Cardiac muscle cell (in vitro differentiated cells and primary cell): ENCODE measurements at regions not wholly inside any gene's neighbourhood (a gene's known extent, or its start where the extent isn't known, plus 50 kb on each side); places are given as distances from the start of the nearest gene placed in this dataset.
A peak's percentile ranks its signal among the peaks of the same experiment; 100 is the strongest.

Experiments
- DNase-seq, 2 donors: peaks; one replicate each; pipeline versions ENCODE4 v3.0.0 to v3.0.0-alpha.2; 2010 to 2017; ENCODE audit warnings: low read depth in 1 of 2, low spot score in 1 of 2
- H3K27ac ChIP-seq: fragments of 200-600 bp; sonication (generic); 2 replicates; pipeline ENCODE4 v1.5.1; 2016
- H3K27me3 ChIP-seq: fragments of 200-600 bp; sonication (generic); 2 replicates; pipeline ENCODE4 v1.6.0; 2016; ENCODE audit warnings: control low read depth
- H3K36me3 ChIP-seq: fragments of 200-600 bp; sonication (generic); 2 replicates; pipeline ENCODE4 v1.5.1; 2016; ENCODE audit warnings: control low read depth
- H3K4me1 ChIP-seq: fragments of 200-600 bp; sonication (generic); 2 replicates; pipeline ENCODE4 v1.8.1; 2017; ENCODE audit warnings: low read depth, mild to moderate bottlenecking, mixed run types
- H3K4me3 ChIP-seq: fragments of 200-600 bp; sonication (generic); 2 replicates; pipeline ENCODE4 v1.5.1; 2016; ENCODE audit warnings: mild to moderate bottlenecking
- H3K9me3 ChIP-seq: fragments of 200-600 bp; sonication (generic); 2 replicates; pipeline ENCODE4 v1.5.1; 2017; ENCODE audit warnings: low read depth, mild to moderate bottlenecking, control low read depth
- CTCF ChIP-seq: IDR thresholded peaks from 2 replicates; pipeline ENCODE4 v1.5.1; 2012; ENCODE audit warnings: low read depth, mild to moderate bottlenecking, low read length

GRCh38 chr13:82739881-82740280 is 1142.4 kb downstream of the SLITRK1 start:
- Histone ChIP-seq H3K27ac (no peak overlapping the region), H3K27me3 (no peaks in the 10 kb centered on the region), H3K9me3 (no peaks in the 10 kb centered on the region), H3K4me3 (no peak overlapping the region), H3K36me3 (no peaks in the 10 kb centered on the region), H3K4me1 (no peaks in the 10 kb centered on the region)
- peak; percentile 33 for TF ChIP-seq CTCF
- peak in 1 of 2 donors; percentile 23 for DNase-seq

DNA sequence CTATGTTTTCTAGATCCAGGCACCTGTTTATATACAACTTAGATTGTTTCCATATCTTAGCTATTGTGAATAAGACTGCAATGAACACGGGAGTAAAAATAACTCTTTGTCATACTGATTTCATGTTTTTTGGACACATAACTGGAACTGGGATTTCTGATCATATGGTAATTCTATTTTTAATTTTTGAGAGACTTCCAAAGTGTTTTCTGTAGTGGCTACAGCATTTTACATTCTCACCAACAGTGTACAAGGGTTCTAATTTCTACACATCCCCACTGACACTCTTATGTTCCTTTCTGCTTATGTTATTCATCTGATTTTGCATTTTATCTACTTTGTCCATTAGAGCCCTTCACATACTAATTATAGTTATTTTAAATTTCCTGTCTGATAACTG is 1152.9 kb downstream of the SLITRK1 start:
- Histone ChIP-seq H3K27me3 (no peaks in the 10 kb centered on the region), H3K27ac (no peak overlapping the region), H3K4me3 (no peak overlapping the region), H3K36me3 (no peaks in the 10 kb centered on the region), H3K9me3 (no peaks in the 10 kb centered on the region), H3K4me1 (peaks cover 4% of the 10 kb centered on the region)
- no peak for TF ChIP-seq CTCF
- DNase-seq = no peak

DNA sequence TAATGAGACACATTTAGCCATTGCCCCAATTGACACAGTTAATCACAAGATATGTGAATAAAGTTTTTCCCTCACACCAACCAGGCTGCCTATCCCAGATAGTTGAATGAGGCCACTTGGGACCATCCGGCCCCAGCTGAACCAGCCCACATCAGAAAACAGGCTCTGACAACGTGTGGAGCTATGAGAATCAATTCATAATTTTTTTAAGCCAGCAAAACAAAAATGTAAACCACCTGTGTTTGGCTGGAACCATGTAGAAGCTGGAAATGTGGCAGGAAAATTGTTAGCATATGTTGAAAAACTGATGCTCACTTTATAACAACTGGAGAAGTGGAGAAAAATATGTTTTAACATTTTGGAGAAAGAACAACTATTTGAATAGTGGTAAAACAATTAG is 1161.3 kb downstream of the SLITRK1 start:
- H3K9me3 ChIP-seq = no peaks in the 10 kb centered on the region
- H3K4me3 ChIP-seq = no peak overlapping the region
- no peaks in the 10 kb centered on the region for H3K27me3 ChIP-seq
- no peaks in the 10 kb centered on the region for H3K4me1 ChIP-seq
- DNase-seq = no peak
- no peak for TF ChIP-seq CTCF
- no peaks in the 10 kb centered on the region for H3K36me3 ChIP-seq
- no peak overlapping the region for H3K27ac ChIP-seq

- no peaks in the 10 kb centered on the region for H3K27me3 ChIP-seq
Observed at GRCh38 chr13:82719987-82720386, 1162.3 kb downstream of the SLITRK1 start.

DNA sequence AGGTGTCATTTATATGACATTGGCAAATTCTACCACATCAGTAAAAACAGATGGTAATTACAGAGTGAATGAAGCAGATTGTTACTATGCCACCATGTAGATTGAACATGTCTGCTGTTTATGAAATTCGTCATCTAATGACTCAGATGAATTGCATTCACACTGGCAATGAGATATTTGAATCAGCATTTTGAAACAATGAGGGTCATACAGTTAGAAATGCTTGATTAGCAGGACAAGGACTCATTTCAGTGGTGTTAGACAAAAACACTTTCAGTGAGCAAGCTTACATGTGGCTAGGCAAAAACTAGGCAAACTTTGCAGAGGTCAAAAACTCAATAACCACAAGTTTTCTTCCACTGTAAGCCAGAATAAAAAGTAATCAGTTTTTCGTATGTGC is 1165.0 kb downstream of the SLITRK1 start:
- Histone ChIP-seq H3K4me3 (no peak overlapping the region), H3K36me3 (no peaks in the 10 kb centered on the region), H3K27ac (no peak overlapping the region), H3K4me1 (no peaks in the 10 kb centered on the region), H3K9me3 (no peaks in the 10 kb centered on the region), H3K27me3 (no peaks in the 10 kb centered on the region)
- no peak for TF ChIP-seq CTCF
- peak in 1 of 2 donors; percentile 74 for DNase-seq

More at GRCh38 chr13:82719987-82720386, 1162.3 kb downstream of the SLITRK1 start:
- Histone ChIP-seq H3K4me3 (no peak overlapping the region), H3K27ac (no peak overlapping the region), H3K4me1 (no peaks in the 10 kb centered on the region), H3K36me3 (no peaks in the 10 kb centered on the region), H3K9me3 (no peaks in the 10 kb centered on the region)
- no peak for TF ChIP-seq CTCF
- no peak for DNase-seq
